NB4 (cell line): ENCODE measurements at regions not wholly inside any gene's neighbourhood (a gene's known extent, or its start where the extent isn't known, plus 50 kb on each side); places are given as distances from the start of the nearest gene placed in this dataset.

Experiments used
- CTCF ChIP-seq: IDR thresholded peaks from one replicate; pipeline ENCODE4 v1.5.1; 2012; ENCODE audit warnings: low read depth, low read length
- MAX ChIP-seq: IDR thresholded peaks from 2 replicates; pipeline ENCODE4 v1.6.1; 2011; ENCODE audit warnings: low read depth, low read length
- MYC ChIP-seq: IDR thresholded peaks from 2 replicates; pipeline ENCODE4 v1.6.1; 2011; ENCODE audit warnings: low read depth, low read length
- POLR2A ChIP-seq: IDR thresholded peaks from 2 replicates; pipeline ENCODE4 v1.6.1; 2011; ENCODE audit warnings: mild to moderate bottlenecking; ENCODE audit not compliant: insufficient read length; ENCODE audit errors: extremely low read depth

- TF ChIP-seq POLR2A = no peak
- TF ChIP-seq CTCF = no peak
- TF ChIP-seq MYC = no peak
- TF ChIP-seq MAX = no peak
These were observed 560.2 kb upstream of the LRATD1 start for GRCh38 chr2:14072338-14072737.
